ENCODE measurements at regions not wholly inside any gene's neighbourhood (a gene's known extent, or its start where the extent isn't known, plus 50 kb on each side); places are given as distances from the start of the nearest gene placed in this dataset.

DNA sequence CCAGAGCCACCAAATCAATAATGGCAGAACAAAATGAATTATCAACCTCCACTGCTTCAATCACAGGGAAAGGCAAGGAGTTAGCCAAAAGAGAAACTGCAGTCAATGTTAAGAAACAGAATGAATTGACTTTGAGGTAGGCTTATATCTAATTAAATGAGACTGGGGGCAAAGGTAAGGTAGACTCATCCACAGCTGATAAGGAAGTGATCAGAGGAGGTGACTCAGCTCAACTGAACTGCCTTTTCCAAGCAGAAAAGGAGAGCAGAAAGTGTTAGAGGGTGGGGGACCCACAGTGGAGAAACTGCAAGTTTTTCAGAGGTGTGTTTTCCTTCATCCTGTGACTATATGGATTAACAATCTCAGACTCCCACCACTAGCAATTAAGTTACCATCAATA, 345.8 kb upstream of the PPARGC1A start:
- no peak for TF ChIP-seq FOXP1 (CRISPR knock-in tag; IDR thresholded peaks at IDR 0.05; ENCODE audit: borderline replicate concordance)
- TF ChIP-seq, protein P1, sequence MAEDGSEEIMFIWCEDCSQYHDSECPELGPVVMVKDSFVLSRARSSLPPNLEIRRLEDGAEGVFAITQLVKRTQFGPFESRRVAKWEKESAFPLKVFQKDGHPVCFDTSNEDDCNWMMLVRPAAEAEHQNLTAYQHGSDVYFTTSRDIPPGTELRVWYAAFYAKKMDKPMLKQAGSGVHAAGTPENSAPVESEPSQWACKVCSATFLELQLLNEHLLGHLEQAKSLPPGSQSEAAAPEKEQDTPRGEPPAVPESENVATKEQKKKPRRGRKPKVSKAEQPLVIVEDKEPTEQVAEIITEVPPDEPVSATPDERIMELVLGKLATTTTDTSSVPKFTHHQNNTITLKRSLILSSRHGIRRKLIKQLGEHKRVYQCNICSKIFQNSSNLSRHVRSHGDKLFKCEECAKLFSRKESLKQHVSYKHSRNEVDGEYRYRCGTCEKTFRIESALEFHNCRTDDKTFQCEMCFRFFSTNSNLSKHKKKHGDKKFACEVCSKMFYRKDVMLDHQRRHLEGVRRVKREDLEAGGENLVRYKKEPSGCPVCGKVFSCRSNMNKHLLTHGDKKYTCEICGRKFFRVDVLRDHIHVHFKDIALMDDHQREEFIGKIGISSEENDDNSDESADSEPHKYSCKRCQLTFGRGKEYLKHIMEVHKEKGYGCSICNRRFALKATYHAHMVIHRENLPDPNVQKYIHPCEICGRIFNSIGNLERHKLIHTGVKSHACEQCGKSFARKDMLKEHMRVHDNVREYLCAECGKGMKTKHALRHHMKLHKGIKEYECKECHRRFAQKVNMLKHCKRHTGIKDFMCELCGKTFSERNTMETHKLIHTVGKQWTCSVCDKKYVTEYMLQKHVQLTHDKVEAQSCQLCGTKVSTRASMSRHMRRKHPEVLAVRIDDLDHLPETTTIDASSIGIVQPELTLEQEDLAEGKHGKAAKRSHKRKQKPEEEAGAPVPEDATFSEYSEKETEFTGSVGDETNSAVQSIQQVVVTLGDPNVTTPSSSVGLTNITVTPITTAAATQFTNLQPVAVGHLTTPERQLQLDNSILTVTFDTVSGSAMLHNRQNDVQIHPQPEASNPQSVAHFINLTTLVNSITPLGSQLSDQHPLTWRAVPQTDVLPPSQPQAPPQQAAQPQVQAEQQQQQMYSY (CRISPR knock-in tag; IDR thresholded peaks at IDR 0.05), result no peak
- TF ChIP-seq, protein P2, sequence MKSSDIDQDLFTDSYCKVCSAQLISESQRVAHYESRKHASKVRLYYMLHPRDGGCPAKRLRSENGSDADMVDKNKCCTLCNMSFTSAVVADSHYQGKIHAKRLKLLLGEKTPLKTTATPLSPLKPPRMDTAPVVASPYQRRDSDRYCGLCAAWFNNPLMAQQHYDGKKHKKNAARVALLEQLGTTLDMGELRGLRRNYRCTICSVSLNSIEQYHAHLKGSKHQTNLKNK (CRISPR knock-in tag; IDR thresholded peaks at IDR 0.05), result no peak
- no peak for TF ChIP-seq ZNF138 (CRISPR knock-in tag; conservative IDR thresholded peaks at IDR 0.05)
- no peak for TF ChIP-seq ZNF219 (CRISPR knock-in tag; IDR thresholded peaks at IDR 0.05; ENCODE audit: borderline replicate concordance)
- TF ChIP-seq, protein P3, sequence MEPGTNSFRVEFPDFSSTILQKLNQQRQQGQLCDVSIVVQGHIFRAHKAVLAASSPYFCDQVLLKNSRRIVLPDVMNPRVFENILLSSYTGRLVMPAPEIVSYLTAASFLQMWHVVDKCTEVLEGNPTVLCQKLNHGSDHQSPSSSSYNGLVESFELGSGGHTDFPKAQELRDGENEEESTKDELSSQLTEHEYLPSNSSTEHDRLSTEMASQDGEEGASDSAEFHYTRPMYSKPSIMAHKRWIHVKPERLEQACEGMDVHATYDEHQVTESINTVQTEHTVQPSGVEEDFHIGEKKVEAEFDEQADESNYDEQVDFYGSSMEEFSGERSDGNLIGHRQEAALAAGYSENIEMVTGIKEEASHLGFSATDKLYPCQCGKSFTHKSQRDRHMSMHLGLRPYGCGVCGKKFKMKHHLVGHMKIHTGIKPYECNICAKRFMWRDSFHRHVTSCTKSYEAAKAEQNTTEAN (CRISPR knock-in tag; IDR thresholded peaks at IDR 0.05), result no peak
- TF ChIP-seq, protein P4, sequence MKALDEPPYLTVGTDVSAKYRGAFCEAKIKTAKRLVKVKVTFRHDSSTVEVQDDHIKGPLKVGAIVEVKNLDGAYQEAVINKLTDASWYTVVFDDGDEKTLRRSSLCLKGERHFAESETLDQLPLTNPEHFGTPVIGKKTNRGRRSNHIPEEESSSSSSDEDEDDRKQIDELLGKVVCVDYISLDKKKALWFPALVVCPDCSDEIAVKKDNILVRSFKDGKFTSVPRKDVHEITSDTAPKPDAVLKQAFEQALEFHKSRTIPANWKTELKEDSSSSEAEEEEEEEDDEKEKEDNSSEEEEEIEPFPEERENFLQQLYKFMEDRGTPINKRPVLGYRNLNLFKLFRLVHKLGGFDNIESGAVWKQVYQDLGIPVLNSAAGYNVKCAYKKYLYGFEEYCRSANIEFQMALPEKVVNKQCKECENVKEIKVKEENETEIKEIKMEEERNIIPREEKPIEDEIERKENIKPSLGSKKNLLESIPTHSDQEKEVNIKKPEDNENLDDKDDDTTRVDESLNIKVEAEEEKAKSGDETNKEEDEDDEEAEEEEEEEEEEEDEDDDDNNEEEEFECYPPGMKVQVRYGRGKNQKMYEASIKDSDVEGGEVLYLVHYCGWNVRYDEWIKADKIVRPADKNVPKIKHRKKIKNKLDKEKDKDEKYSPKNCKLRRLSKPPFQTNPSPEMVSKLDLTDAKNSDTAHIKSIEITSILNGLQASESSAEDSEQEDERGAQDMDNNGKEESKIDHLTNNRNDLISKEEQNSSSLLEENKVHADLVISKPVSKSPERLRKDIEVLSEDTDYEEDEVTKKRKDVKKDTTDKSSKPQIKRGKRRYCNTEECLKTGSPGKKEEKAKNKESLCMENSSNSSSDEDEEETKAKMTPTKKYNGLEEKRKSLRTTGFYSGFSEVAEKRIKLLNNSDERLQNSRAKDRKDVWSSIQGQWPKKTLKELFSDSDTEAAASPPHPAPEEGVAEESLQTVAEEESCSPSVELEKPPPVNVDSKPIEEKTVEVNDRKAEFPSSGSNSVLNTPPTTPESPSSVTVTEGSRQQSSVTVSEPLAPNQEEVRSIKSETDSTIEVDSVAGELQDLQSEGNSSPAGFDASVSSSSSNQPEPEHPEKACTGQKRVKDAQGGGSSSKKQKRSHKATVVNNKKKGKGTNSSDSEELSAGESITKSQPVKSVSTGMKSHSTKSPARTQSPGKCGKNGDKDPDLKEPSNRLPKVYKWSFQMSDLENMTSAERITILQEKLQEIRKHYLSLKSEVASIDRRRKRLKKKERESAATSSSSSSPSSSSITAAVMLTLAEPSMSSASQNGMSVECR (CRISPR knock-in tag; IDR thresholded peaks at IDR 0.05; ENCODE audit: borderline replicate concordance), result no peak
- TF ChIP-seq, protein P5, sequence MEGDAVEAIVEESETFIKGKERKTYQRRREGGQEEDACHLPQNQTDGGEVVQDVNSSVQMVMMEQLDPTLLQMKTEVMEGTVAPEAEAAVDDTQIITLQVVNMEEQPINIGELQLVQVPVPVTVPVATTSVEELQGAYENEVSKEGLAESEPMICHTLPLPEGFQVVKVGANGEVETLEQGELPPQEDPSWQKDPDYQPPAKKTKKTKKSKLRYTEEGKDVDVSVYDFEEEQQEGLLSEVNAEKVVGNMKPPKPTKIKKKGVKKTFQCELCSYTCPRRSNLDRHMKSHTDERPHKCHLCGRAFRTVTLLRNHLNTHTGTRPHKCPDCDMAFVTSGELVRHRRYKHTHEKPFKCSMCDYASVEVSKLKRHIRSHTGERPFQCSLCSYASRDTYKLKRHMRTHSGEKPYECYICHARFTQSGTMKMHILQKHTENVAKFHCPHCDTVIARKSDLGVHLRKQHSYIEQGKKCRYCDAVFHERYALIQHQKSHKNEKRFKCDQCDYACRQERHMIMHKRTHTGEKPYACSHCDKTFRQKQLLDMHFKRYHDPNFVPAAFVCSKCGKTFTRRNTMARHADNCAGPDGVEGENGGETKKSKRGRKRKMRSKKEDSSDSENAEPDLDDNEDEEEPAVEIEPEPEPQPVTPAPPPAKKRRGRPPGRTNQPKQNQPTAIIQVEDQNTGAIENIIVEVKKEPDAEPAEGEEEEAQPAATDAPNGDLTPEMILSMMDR (IDR thresholded peaks at IDR 0.05), result no peak
- no peak for TF ChIP-seq TCF7 (CRISPR knock-in tag; IDR thresholded peaks at IDR 0.05; ENCODE audit: low read depth)
- no peak for TF ChIP-seq ZNF396 (CRISPR knock-in tag; IDR thresholded peaks at IDR 0.05; ENCODE audit: borderline replicate concordance)
- TF ChIP-seq, protein P6, sequence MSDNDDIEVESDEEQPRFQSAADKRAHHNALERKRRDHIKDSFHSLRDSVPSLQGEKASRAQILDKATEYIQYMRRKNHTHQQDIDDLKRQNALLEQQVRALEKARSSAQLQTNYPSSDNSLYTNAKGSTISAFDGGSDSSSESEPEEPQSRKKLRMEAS (CRISPR knock-in tag; IDR thresholded peaks at IDR 0.05), result no peak
- H3K27ac Mint-ChIP-seq, result no peak overlapping the region
- H3K27me3 Mint-ChIP-seq (ENCODE audit: low read depth), result no peaks in the 10 kb centered on the region; the same call in none of the 2 replicates
- H3K4me1 Mint-ChIP-seq, result peaks cover 14% of the 10 kb centered on the region
- H3K36me3 Mint-ChIP-seq, result no peaks in the 10 kb centered on the region
- ATAC-seq (no peak), DNase-seq (ENCODE audit: low spot score) (no peak)
- no peak overlapping the region for H3K4me3 Mint-ChIP-seq
- POLR2A ChIA-PET, result interaction anchor here (0.5 kb wide), 1 partner anchor 139 kb away, joined by 3 read pairs; no protein-coding TSS in a partner anchor
- no peaks in the 10 kb centered on the region for H3K9me3 Mint-ChIP-seq
- CTCF ChIA-PET, result no interaction called here

DNA sequence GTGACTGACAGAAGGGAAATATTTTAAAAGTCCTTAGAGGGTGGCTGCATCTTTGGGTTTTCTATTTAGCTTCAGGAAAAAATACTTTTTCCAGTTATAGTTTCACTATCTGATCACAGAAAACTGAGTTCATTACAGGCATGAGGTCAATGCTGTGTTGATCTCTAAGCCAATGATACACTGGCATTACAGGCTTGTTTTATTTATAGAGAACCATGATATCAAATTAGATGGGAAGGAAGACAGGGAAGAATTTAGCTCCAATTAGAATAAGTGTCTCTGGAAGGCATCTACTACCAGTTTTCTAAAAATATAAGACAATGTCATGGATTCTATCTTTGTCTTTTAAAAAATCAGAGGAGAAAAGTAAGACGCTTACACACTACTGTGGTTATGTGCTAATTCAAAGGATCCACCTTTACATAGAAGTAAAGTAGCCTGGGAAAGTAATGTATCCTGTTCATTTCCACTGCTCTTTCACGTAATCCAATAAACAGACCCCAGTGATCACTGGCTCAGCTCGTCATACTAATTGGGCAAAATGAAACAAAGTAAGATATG, 344.5 kb upstream of the PPARGC1A start:
- H3K27me3 Mint-ChIP-seq (ENCODE audit: low read depth), result no peaks in the 10 kb centered on the region; the same call in none of the 2 replicates
- H3K36me3 Mint-ChIP-seq, result no peaks in the 10 kb centered on the region
- no peak for DNase-seq (ENCODE audit: low spot score)
- no peak overlapping the region for H3K4me3 Mint-ChIP-seq
- ChIA-PET CTCF (no interaction called here), POLR2A (no interaction called here)
- H3K4me1 Mint-ChIP-seq, result peaks cover 23% of the 10 kb centered on the region
- no peak overlapping the region for H3K27ac Mint-ChIP-seq
- no peaks in the 10 kb centered on the region for H3K9me3 Mint-ChIP-seq
- ATAC-seq, result no peak
- TF ChIP-seq, protein P3 (CRISPR knock-in tag; IDR thresholded peaks at IDR 0.05), result no peak
- TF ChIP-seq, protein P7, sequence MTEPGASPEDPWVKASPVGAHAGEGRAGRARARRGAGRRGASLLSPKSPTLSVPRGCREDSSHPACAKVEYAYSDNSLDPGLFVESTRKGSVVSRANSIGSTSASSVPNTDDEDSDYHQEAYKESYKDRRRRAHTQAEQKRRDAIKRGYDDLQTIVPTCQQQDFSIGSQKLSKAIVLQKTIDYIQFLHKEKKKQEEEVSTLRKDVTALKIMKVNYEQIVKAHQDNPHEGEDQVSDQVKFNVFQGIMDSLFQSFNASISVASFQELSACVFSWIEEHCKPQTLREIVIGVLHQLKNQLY (CRISPR knock-in tag; IDR thresholded peaks at IDR 0.05), result no peak
- TF ChIP-seq TP53 (CRISPR knock-in tag; IDR thresholded peaks at IDR 0.05), result no peak
- no peak for TF ChIP-seq SP1 (CRISPR knock-in tag; conservative IDR thresholded peaks at IDR 0.05)
- TF ChIP-seq, protein P8, sequence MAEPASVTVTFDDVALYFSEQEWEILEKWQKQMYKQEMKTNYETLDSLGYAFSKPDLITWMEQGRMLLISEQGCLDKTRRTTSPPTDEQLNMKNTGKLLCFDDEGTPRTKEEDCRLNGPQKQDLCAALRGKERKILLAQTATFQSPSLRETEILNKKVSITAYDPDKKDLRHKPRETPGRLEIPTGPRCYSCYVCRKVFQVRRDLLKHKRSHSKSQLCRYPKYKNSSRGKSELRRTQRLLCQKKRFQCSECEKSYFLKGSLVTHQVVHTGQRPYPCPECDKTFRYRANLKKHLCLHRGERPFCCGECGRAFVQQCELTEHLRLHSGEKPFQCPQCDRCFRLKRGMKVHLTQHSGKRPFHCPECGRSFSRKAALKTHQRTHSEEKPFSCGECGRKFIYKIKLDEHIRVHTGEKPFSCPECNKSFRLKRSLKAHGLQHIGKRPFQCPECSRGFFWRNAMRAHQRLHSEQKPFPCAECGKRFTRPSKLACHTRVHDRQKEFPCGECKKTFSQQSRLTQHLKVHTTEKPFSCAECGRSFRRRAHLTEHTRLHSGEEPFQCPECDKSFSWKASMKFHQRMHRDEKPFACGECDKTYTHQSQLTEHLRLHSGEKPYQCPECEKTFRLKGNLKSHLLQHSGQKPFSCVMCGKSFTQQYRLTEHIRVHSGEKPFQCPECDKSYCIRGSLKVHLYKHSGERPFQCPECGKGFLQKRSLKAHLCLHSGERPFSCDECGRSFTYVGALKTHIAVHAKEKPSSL (CRISPR knock-in tag; conservative IDR thresholded peaks at IDR 0.05), result no peak
